ENCODE measurements at regions not wholly inside any gene's neighbourhood (a gene's known extent, or its start where the extent isn't known, plus 50 kb on each side); places are given as distances from the start of the nearest gene placed in this dataset.

DNA sequence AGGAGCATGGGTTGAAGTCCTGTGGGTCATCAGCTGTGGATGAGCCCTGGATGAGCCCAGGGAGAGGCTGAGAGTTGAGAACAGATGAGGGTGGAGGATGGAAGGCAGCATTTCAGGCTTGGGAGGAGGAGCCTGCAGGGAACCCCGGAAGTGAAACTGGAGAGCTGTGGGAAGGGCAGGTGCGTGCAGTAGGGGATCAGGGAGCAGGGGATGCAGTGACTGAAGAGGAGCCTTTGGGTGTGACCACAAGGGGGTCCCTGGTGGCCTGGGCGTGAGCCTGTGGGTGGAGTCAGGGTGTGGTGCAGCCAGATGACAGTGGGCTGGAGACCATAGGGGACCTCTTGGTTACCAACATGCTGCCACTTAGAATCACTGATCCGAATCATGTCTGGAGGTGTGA, 115.5 kb downstream of the PAPOLA start:
- H3K36me3 ChIP-seq: no peaks in the 10 kb centered on the region
- TF ChIP-seq, protein P1, sequence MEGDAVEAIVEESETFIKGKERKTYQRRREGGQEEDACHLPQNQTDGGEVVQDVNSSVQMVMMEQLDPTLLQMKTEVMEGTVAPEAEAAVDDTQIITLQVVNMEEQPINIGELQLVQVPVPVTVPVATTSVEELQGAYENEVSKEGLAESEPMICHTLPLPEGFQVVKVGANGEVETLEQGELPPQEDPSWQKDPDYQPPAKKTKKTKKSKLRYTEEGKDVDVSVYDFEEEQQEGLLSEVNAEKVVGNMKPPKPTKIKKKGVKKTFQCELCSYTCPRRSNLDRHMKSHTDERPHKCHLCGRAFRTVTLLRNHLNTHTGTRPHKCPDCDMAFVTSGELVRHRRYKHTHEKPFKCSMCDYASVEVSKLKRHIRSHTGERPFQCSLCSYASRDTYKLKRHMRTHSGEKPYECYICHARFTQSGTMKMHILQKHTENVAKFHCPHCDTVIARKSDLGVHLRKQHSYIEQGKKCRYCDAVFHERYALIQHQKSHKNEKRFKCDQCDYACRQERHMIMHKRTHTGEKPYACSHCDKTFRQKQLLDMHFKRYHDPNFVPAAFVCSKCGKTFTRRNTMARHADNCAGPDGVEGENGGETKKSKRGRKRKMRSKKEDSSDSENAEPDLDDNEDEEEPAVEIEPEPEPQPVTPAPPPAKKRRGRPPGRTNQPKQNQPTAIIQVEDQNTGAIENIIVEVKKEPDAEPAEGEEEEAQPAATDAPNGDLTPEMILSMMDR (IDR thresholded peaks at IDR 0.05): no peak
- TF ChIP-seq EP300 (IDR thresholded peaks at IDR 0.05) (no peak), POLR2AphosphoS5 (IDR thresholded peaks at IDR 0.05) (no peak), POLR2A (IDR thresholded peaks at IDR 0.05) (no peak)

DNA sequence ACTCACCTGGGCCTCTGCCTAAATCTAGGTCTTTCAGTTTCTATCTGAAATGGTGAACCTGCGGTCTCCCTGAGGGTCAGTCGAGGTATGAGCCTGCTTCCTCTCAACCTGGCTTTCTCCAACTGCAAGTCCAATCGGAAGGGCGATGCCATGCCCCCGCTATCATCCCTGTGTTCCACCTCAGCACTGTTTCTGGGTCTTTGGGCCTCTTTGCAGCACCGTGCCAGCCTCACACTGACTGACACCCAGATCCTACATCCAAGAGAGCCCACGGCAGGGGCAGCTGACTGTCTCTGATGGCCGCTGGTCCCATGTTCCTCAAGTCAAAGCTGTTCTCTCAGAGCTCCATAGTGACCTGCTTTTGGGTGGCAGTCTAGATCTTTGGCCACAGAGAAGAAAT, 120.7 kb downstream of the PAPOLA start:
- WGBS, 2 donors (ENCODE audit: low coverage in 1 of 2): 94% methylated on average over 2 to 6 of the region's 8 CpGs
- ATAC-seq: no peak
- TF ChIP-seq POLR2A (IDR thresholded peaks at IDR 0.05) (no peak), EP300 (IDR thresholded peaks at IDR 0.05) (no peak), POLR2AphosphoS5 (IDR thresholded peaks at IDR 0.05) (no peak)
- TF ChIP-seq, protein P1 (IDR thresholded peaks at IDR 0.05): no peak
- no peak overlapping the region for H3K27ac ChIP-seq
- no peaks in the 10 kb centered on the region for H3K4me1 ChIP-seq
- H3K27me3 ChIP-seq: peaks cover 37% of the 10 kb centered on the region
- no peaks in the 10 kb centered on the region for H3K9me3 ChIP-seq
- no peak overlapping the region for H3K4me3 ChIP-seq
- no peaks in the 10 kb centered on the region for H3K36me3 ChIP-seq

More for the DNA sequence above, 115.5 kb downstream of the PAPOLA start:
- 63% methylated on average over 3 of the region's 4 CpGs; no CpG with 5 or more reads in 1 of the 2 donors for WGBS, 2 donors (ENCODE audit: low coverage in 1 of 2)
- Histone ChIP-seq H3K27me3 (peaks cover 31% of the 10 kb centered on the region), H3K9me3 (no peaks in the 10 kb centered on the region), H3K4me3 (no peak overlapping the region), H3K27ac (no peak overlapping the region), H3K4me1 (no peaks in the 10 kb centered on the region)
- no peak for ATAC-seq

DNA sequence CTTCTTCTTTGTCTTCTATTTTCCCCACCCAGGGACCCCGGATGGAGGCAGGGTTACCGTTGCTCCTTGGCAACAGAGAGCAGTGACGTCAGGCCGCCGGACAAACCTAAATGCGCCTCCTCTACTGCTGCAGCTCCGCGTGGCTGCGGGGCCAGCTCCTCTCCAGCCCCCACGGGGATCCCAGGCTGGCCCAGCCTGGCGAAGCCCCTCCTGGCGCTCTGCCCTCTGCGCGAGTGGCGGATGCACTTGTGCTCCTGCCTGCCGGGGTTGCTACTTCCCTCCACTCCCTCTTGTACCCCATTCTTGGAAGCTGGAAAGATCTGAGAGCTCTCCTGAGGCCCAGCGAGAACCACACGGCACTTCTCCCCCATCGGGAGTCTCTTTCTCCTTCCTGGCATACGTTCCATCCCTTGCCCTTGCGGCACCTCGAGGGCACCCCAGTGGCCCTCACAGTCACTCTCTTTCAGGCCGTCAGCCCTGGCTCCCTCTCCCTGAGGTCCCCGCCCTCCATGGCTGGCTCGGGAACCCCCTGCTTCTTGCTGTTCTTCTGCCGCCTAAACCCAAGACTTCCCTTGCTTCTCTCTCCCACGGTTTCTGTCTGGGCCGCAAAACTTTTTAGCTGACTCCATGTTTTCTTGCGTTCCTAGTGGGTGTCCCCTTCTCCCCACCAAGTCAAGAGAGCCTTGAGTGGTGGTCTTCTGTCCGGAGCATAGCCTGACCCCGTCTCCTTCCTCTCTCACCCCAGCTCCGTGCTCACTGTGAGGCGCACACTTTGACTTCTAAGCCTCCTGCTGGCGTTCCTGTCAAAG, 121.7 kb downstream of the PAPOLA start:
- Histone ChIP-seq H3K27me3 (peaks cover 37% of the 10 kb centered on the region), H3K4me1 (no peaks in the 10 kb centered on the region), H3K9me3 (no peaks in the 10 kb centered on the region), H3K27ac (no peak overlapping the region), H3K4me3 (no peak overlapping the region), H3K36me3 (no peaks in the 10 kb centered on the region)
- 55 to 83% methylated on average over 2 to 24 of the region's 34 CpGs for WGBS, 2 donors (ENCODE audit: low coverage in 1 of 2)
- TF ChIP-seq, protein P1 (IDR thresholded peaks at IDR 0.05): no peak
- no peak for TF ChIP-seq POLR2AphosphoS5 (IDR thresholded peaks at IDR 0.05)
- no peak for TF ChIP-seq EP300 (IDR thresholded peaks at IDR 0.05)
- TF ChIP-seq POLR2A (IDR thresholded peaks at IDR 0.05): no peak
- no peak for ATAC-seq

DNA sequence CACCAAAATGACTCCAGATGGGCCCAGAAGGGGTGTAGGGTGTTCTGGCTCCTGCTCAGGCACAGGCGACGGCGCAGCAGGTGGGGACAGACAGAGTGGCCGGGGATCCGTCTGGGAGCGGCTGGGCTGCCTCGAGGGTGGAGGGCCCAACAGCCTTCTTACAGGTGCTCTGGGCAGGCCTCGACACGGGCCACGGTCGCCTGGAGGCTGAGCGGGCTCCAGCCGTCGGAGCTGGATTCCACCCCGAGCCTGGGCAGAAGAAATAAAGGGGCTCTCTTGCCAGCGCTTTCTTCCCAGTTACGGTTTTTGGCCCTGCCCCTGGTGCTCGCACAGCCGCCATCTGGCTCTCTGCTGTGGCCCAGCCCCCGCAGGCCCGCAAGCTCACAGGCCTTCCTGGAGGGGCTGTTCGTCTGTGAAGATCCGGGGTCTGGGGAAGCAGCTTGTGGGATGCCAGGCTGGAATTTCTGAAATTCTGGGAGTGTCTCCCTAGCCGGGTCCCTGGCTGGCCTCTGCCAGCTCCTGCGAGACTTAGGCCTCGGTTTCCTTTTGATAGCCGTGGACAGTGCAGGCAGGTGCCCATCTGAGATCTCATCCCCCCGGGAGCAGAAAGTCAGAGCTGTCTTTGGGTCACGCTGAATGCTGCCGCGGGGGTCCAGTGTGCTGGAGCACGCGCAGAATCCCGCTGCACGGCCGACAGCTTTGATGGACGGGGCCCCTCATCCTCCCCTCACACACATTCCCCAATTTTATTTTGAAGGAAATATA, 122.7 kb downstream of the PAPOLA start:
- H3K27me3 ChIP-seq: peaks cover 37% of the 10 kb centered on the region
- no peak for ATAC-seq
- no peak overlapping the region for H3K4me3 ChIP-seq
- H3K4me1 ChIP-seq: no peaks in the 10 kb centered on the region
- no peaks in the 10 kb centered on the region for H3K36me3 ChIP-seq
- TF ChIP-seq POLR2AphosphoS5 (IDR thresholded peaks at IDR 0.05) (no peak), EP300 (IDR thresholded peaks at IDR 0.05) (no peak), POLR2A (IDR thresholded peaks at IDR 0.05) (no peak)
- TF ChIP-seq, protein P1 (IDR thresholded peaks at IDR 0.05): no peak
- WGBS, 2 donors (ENCODE audit: low coverage in 1 of 2): no CpG with 5 or more reads among the region's 37 CpGs
- H3K27ac ChIP-seq: no peak overlapping the region
- peaks cover 0 to 8% (median 0%) of the 10 kb centered on the region in 3 donors for H3K9me3 ChIP-seq

Data from gastroesophageal sphincter (tissue), 4 donors.